HepG2 (cell line): ENCODE measurements at regions not wholly inside any gene's neighbourhood (a gene's known extent, or its start where the extent isn't known, plus 50 kb on each side); places are given as distances from the start of the nearest gene placed in this dataset.

ENCODE experiments used
- ATAC-seq: fragments of 200-7000 bp; cut with Tn5 transposase; 3 replicates; pipeline ENCODE4 v1.9.1; 2020; ENCODE audit warnings: mild to moderate bottlenecking, moderate library complexity
- BruUV-seq: library from RNA; stranded (reverse); fragments of 400-500 nt; replicated peaks from 2 replicates; lab custom pipeline; 2021; lab: Mats Ljungman, UMichigan
- CTCF ChIA-PET: fragments of 300-600 bp; formaldehyde crosslinking; extraction: SDS; loops from one replicate; lab custom pipeline; 2021; ENCODE audit warnings: low total read pairs, inconsistent platforms, low intra/inter-chr PET ratio; lab: Yijun Ruan, JAX
- POLR2A ChIA-PET: fragments of 350-600 bp; sonication (Branson Sonifier 250); formaldehyde crosslinking; loops from one replicate; lab custom pipeline; 2020; ENCODE audit warnings: antibody characterized with exemption, inconsistent platforms; lab: Yijun Ruan, JAX
- DNase-seq: peaks from one replicate; pipeline ENCODE4 v3.0.0-alpha.2; 2015; ENCODE audit warnings: low spot score
- FAIRE-seq: peaks from 3 replicates; lab custom pipeline; 2011; peaks lifted over from hg19 to GRCh38; lab: Jason Lieb, UNC
- H2AFZ ChIP-seq: one replicate; pipeline ENCODE4 v1.6.1; 2011; ENCODE audit warnings: low read length, inconsistent platforms
- H3K27ac ChIP-seq: fragments of 300-600 bp; 3 replicates; pipeline ENCODE4 v1.8.0; 2011; ENCODE audit warnings: mixed run types, mild to moderate bottlenecking, mixed read lengths, low read length, inconsistent platforms; ENCODE audit not compliant: insufficient read depth; ENCODE audit errors: extremely low read length
- H3K27me3 ChIP-seq, 2 experiments: fragments of 200-600 bp in 1 of 2; 2 replicates in 1 of 2; 3 replicates in 1 of 2; pipeline versions ENCODE4 v1.6.0 to v1.8.0; 2011; ENCODE audit warnings: low read length in 2 of 2, mild to moderate bottlenecking in 2 of 2, moderate library complexity in 2 of 2, inconsistent platforms in 1 of 2; ENCODE audit not compliant: insufficient read depth in 2 of 2, control insufficient read depth in 1 of 2
- H3K36me3 ChIP-seq, 2 experiments: fragments of 200-600 bp in 1 of 2; replicated peaks in 1 of 2; 2 replicates in 1 of 2; 3 replicates in 1 of 2; pipeline versions ENCODE4 v1.5.1 to v1.8.0; 2011; ENCODE audit warnings: low read length in 2 of 2, inconsistent platforms in 1 of 2; ENCODE audit not compliant: insufficient read depth in 2 of 2, control insufficient read depth in 1 of 2
- H3K4me1 ChIP-seq: 2 replicates; pipeline ENCODE4 v1.5.1; 2012; ENCODE audit warnings: low read length, inconsistent platforms; ENCODE audit not compliant: insufficient read depth
- H3K4me2 ChIP-seq: 2 replicates; pipeline ENCODE4 v1.6.0; 2011; ENCODE audit warnings: low read depth, low read length, inconsistent platforms
- H3K4me3 ChIP-seq, 3 experiments: fragments of 200-600 bp in 1 of 3; sonication (generic), shearing (Covaris generic) in 1 of 3; replicated peaks in 1 of 3; 2 replicates each; pipeline ENCODE4 v1.5.1; 2011 to 2016; ENCODE audit warnings: low read length in 3 of 3, inconsistent platforms in 2 of 3, low read depth in 2 of 3, mild to moderate bottlenecking in 2 of 3, control low read depth in 1 of 3, mixed read lengths in 1 of 3; ENCODE audit not compliant: insufficient read depth in 1 of 3
- H3K79me2 ChIP-seq: one replicate; pipeline ENCODE4 v1.6.1; 2011; ENCODE audit warnings: low read length, inconsistent platforms; ENCODE audit not compliant: insufficient read depth
- H3K9ac ChIP-seq: 2 replicates; pipeline ENCODE4 v1.6.0; 2011; ENCODE audit warnings: mild to moderate bottlenecking, low read depth, low read length, inconsistent platforms; ENCODE audit not compliant: insufficient read depth
- H3K9me3 ChIP-seq: 2 replicates; pipeline ENCODE4 v1.5.1; 2012; ENCODE audit warnings: mild to moderate bottlenecking, low read length
- H4K20me1 ChIP-seq: 2 replicates; pipeline ENCODE4 v1.6.0; 2011; ENCODE audit warnings: inconsistent platforms, mild to moderate bottlenecking, low read length, moderate library complexity; ENCODE audit not compliant: insufficient read depth
- DMTF1 ChIP-seq: sonication (generic); formaldehyde crosslinking; IDR thresholded peaks from 2 replicates; pipeline ENCODE4 v1.4.0; 2020; ENCODE audit warnings: mild to moderate bottlenecking, missing genetic modification reagents
- E2F5 ChIP-seq: sonication (generic); formaldehyde crosslinking; conservative IDR thresholded peaks from 2 replicates; pipeline ENCODE4 v1.4.0; 2020; ENCODE audit warnings: missing genetic modification reagents
- JUN ChIP-seq: sonication (generic); formaldehyde crosslinking; IDR thresholded peaks from 2 replicates; pipeline ENCODE4 v1.4.0; 2020; ENCODE audit warnings: mild to moderate bottlenecking, missing genetic modification reagents
- MEF2D ChIP-seq: sonication (generic); formaldehyde crosslinking; IDR thresholded peaks from 2 replicates; pipeline ENCODE4 v1.5.1; 2020; ENCODE audit warnings: mild to moderate bottlenecking, missing genetic modification reagents
- MTF2 ChIP-seq: sonication (generic); formaldehyde crosslinking; IDR thresholded peaks from 2 replicates; pipeline ENCODE4 v1.5.0; 2020; ENCODE audit warnings: missing genetic modification reagents, borderline replicate concordance
- NR2F1 ChIP-seq, 2 experiments: fragments of 450-650 bp in 1 of 2; formaldehyde crosslinking in 1 of 2; IDR thresholded peaks; 2 replicates each; pipeline versions ENCODE4 v1.5.0 to v1.6.1; 2016 to 2020; ENCODE audit warnings: mild to moderate bottlenecking in 1 of 2, missing compliant biosample characterization in 1 of 2, missing genetic modification reagents in 1 of 2, moderate library complexity in 1 of 2
- SAFB2 ChIP-seq: sonication (generic); formaldehyde crosslinking; IDR thresholded peaks from 2 replicates; pipeline ENCODE4 v1.5.1; 2020; ENCODE audit warnings: missing genetic modification reagents, low read depth, mild to moderate bottlenecking, borderline replicate concordance
- SCMH1 ChIP-seq: sonication (generic); formaldehyde crosslinking; IDR thresholded peaks from 2 replicates; pipeline ENCODE4 v1.9.0; 2021; ENCODE audit warnings: missing genetic modification reagents, mild to moderate bottlenecking, borderline replicate concordance
- SIN3B ChIP-seq: fragments of 150-350 bp; IDR thresholded peaks from 2 replicates; pipeline ENCODE4 v1.6.1; 2014; ENCODE audit warnings: low read length
- ZBTB7A ChIP-seq: sonication (generic); formaldehyde crosslinking; IDR thresholded peaks from 2 replicates; pipeline ENCODE4 v1.8.0; 2022; ENCODE audit warnings: mild to moderate bottlenecking, missing genetic modification reagents
- ZFP90 ChIP-seq: sonication (generic); formaldehyde crosslinking; IDR thresholded peaks from 2 replicates; pipeline ENCODE4 v1.8.0; 2022; ENCODE audit warnings: missing genetic modification reagents, mild to moderate bottlenecking, inconsistent platforms, borderline replicate concordance
- ZNF180 ChIP-seq: sonication (generic); formaldehyde crosslinking; IDR thresholded peaks from 2 replicates; pipeline ENCODE4 v1.4.0; 2020; ENCODE audit warnings: low read depth, missing genetic modification reagents, borderline replicate concordance
- ZNF253 ChIP-seq: sonication (generic); formaldehyde crosslinking; IDR thresholded peaks from 2 replicates; pipeline ENCODE4 v1.8.0; 2022; ENCODE audit warnings: mild to moderate bottlenecking, missing genetic modification reagents, borderline replicate concordance
- ZNF720 ChIP-seq: sonication (generic); formaldehyde crosslinking; IDR thresholded peaks from 2 replicates; pipeline ENCODE4 v1.4.0; 2020; ENCODE audit warnings: missing genetic modification reagents
- ZNF891 ChIP-seq: sonication (generic); formaldehyde crosslinking; IDR thresholded peaks from 2 replicates; pipeline ENCODE4 v1.5.0; 2020; ENCODE audit warnings: mild to moderate bottlenecking, missing genetic modification reagents
- ZZZ3 ChIP-seq: sonication (generic); formaldehyde crosslinking; IDR thresholded peaks from 2 replicates; pipeline ENCODE4 v1.4.0; 2020; ENCODE audit warnings: missing genetic modification reagents, mild to moderate bottlenecking, borderline replicate concordance
- WGBS: methylation state at CpG from one replicate; pipeline ENCODE4 v1.1.6; 2017; ENCODE audit warnings: low lambda C conversion rate; 5-methylcytosine and 5-hydroxymethylcytosine counted together
- in situ Hi-C: cut with HindIII; loops from 2 replicates; pipeline ENCODE4 v1.10.0; 2017; ENCODE audit warnings: low pct_unique_long_range_greater_than_20kb; ENCODE audit not compliant: extremely low pct_ligation_motif_present
- intact Hi-C: fragments of 100-400 bp; cut with micrococcal nuclease; formaldehyde crosslinking; loops from one replicate; pipeline ENCODE4 v1.10.0; 2022; ENCODE audit not compliant: unreplicated experiment
- TF ChIP-seq, protein P1 (sequence below): sonication (generic); formaldehyde crosslinking; IDR thresholded peaks from 2 replicates; pipeline ENCODE4 v1.4.0; 2020; ENCODE audit warnings: missing genetic modification reagents

GRCh38 chr4:124030147-124030546 lies 633.6 kb downstream of the SPRY1 start:
- Histone ChIP-seq H3K79me2 (no peaks in the 10 kb centered on the region), H3K27me3 (no peaks in the 10 kb centered on the region; a peak in 1 of 5 replicates), H3K4me3 (no peak overlapping the region), H4K20me1 (no peaks in the 10 kb centered on the region), H3K9ac (no peak overlapping the region), H3K9me3 (no peaks in the 10 kb centered on the region), H3K27ac (no peak overlapping the region), H2AFZ (no peak overlapping the region), H3K36me3 (no peaks in the 10 kb centered on the region)
- WGBS = 40% methylated on average over 2 of the region's 2 CpGs
- no peak for DNase-seq
- ChIA-PET CTCF (no interaction called here), POLR2A (no interaction called here)
- no peak for FAIRE-seq
- in situ Hi-C loops (no loop called here), intact Hi-C loops (no loop called here)
- no TSS peak for BruUV-seq
- TF ChIP-seq NR2F1 (CRISPR knock-in tag; IDR thresholded peaks at IDR 0.05) = no peak
- TF ChIP-seq DMTF1 (CRISPR knock-in tag) = no peak
- TF ChIP-seq, all 625 proteins: peak for 0
- H3K4me1 ChIP-seq = peaks cover 3% of the 10 kb centered on the region; the same call in 1 of the 2 replicates
- no peak overlapping the region for H3K4me2 ChIP-seq
- ATAC-seq = no peak

- H3K9ac ChIP-seq = no peak overlapping the region
- H2AFZ ChIP-seq = no peak overlapping the region
- H3K27me3 ChIP-seq = no peaks in the 10 kb centered on the region; a peak in 1 of 5 replicates
- no peaks in the 10 kb centered on the region for H4K20me1 ChIP-seq
- in situ Hi-C loops (no loop called here), intact Hi-C loops (no loop called here)
- no peaks in the 10 kb centered on the region for H3K9me3 ChIP-seq
- H3K4me3 ChIP-seq = no peak overlapping the region
- no peak overlapping the region for H3K4me2 ChIP-seq
- CTCF ChIA-PET = no interaction called here
- BruUV-seq = no TSS peak
- ATAC-seq (no peak), DNase-seq (no peak), FAIRE-seq (no peak)
- 0% methylated on average over 1 of the region's 1 CpG for WGBS
- H3K4me1 ChIP-seq = no peaks in the 10 kb centered on the region
- no peaks in the 10 kb centered on the region for H3K79me2 ChIP-seq
- POLR2A ChIA-PET = no interaction called here
- no peaks in the 10 kb centered on the region for H3K36me3 ChIP-seq
- no peak overlapping the region for H3K27ac ChIP-seq
- TF ChIP-seq ZFP90 (CRISPR knock-in tag) (no peak), MEF2D (CRISPR knock-in tag) (no peak), JUN (CRISPR knock-in tag) (no peak), ZNF180 (CRISPR knock-in tag) (no peak), E2F5 (CRISPR knock-in tag) (no peak), ZBTB7A (CRISPR knock-in tag) (no peak), ZNF891 (CRISPR knock-in tag) (no peak), SAFB2 (CRISPR knock-in tag) (no peak), SCMH1 (CRISPR knock-in tag) (no peak), MTF2 (CRISPR knock-in tag) (no peak), ZZZ3 (CRISPR knock-in tag) (no peak), ZNF253 (CRISPR knock-in tag) (no peak), SIN3B (no peak), ZNF720 (CRISPR knock-in tag) (no peak)
- TF ChIP-seq, protein P1, sequence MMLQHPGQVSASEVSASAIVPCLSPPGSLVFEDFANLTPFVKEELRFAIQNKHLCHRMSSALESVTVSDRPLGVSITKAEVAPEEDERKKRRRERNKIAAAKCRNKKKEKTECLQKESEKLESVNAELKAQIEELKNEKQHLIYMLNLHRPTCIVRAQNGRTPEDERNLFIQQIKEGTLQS = no peak
Observed at GRCh38 chr4:124032035-124032434, 635.4 kb downstream of the SPRY1 start.
